GM19324 (cell line): ENCODE measurements at regions not wholly inside any gene's neighbourhood (a gene's known extent, or its start where the extent isn't known, plus 50 kb on each side); places are given as distances from the start of the nearest gene placed in this dataset.
"Not testable (repeated sequence)": the region's sequence is repeated elsewhere in the genome, so short reads cannot be mapped to it uniquely, and the experiment has no call there.

Source experiments
- ATAC-seq: cut with Tn5 transposase; IDR thresholded peaks from one replicate; pipeline ENCODE4 v1.9.1; 2021; ENCODE audit warnings: mild to moderate bottlenecking, moderate library complexity; ENCODE audit not compliant: unreplicated experiment, low FRiP score

DNA sequence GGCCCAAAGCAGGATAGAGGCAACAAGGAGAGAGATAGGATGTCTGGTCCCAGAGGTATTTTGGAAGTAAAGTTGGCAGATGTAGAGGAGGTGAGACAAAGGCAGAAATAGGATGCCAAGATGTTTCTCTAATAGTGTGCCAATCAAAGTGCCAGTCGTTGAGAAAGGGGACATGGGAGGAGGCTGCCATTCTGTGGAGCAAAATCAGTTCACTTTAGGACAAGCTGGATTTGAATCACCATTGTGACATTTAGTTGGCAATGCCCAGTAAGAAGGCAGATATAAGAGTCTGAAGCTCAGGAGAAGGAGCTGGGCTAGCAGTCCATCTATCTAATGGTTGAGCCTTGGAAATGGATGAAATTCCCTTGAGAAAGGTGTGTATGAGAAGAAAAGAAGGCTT is 53.8 kb downstream of the ADRB2 start:
- no peak for ATAC-seq

DNA sequence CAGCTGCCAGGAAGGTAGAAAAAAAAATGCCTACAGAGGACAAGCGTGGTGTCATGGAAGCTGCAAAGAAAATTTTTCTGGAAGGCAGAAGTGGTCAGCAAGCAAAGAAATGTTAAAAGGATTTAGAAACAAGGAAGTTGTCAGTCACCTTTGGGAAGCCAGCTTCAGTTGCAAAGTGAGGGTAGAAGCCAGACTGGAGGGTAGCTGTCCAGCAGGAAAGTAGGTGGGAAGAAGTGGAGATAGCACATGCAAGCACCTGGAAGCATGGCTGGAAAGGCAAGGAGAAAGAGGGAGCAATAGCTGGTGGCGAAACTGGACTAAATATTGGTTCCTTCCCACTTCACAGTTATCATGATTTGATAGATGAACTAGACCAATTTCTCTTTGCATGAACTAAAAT is 54.3 kb downstream of the ADRB2 start:
- no peak for ATAC-seq

DNA sequence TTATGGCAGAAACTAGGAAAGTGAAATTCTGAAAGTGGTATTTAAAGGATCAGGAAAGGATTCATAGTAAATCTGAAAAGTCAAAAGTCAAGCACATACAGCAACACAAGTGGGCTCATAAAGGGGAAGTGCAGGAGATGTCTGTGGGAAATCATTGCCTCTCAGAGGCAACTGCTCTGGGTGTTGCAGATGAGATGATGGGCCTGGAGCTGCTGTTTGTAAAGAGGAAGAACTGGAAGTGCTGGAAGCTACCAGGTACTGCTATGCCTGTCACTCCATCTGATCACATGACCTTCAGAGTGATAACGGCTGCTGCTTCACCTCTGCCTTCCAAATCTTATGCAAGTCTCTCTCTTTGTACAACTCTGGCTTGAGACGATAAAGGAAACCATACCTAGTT is 55.9 kb downstream of the ADRB2 start:
- ATAC-seq = no peak

GRCh38 chr5:148884339-148885020 is 58.1 kb downstream of the ADRB2 start:
- no peak for ATAC-seq

GRCh38 chr5:148887123-148887881 is 60.9 kb downstream of the ADRB2 start:
- ATAC-seq = no peak

DNA sequence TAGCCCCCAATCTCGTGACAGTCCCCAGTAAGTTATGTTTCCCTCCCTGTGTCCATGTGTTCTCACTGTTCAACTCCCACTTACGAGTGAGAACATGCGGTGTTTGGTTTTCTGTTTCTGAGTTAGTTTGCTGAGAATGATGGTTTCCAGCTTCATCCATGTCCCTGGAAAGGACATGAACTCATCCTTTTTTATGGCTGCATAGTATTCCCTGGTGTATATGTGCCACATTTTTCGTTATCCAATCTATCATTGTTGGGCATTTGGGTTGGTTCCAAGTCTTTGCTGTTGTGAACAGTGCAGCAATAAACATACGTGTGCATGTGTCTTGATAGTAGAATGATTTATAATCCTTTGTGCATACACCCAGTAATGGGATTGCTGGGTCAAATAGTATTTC is 63.5 kb downstream of the ADRB2 start:
- ATAC-seq = not testable (repeated sequence)

- ATAC-seq = not testable (repeated sequence)
These were observed 69.0 kb downstream of the ADRB2 start for GRCh38 chr5:148895441-148895840.

DNA sequence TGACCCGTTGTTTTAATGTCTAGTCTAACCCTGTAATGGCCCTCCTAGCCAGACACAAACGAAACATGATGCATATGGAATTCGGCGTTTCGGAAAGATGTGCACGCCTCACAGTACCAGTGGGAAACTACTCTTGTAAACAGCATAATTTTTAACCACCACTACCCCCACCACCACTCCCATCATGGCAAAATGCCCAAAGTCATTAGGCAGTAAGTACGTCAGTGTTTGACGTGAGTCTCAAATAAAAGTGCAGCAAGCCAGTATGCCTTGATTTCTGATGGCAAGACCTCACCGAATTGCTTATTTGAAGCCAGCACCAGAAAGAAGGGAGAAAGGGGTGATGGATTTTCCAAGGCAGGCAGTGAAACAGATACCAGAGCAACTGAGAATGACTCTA is 71.4 kb downstream of the ADRB2 start:
- no peak for ATAC-seq

DNA sequence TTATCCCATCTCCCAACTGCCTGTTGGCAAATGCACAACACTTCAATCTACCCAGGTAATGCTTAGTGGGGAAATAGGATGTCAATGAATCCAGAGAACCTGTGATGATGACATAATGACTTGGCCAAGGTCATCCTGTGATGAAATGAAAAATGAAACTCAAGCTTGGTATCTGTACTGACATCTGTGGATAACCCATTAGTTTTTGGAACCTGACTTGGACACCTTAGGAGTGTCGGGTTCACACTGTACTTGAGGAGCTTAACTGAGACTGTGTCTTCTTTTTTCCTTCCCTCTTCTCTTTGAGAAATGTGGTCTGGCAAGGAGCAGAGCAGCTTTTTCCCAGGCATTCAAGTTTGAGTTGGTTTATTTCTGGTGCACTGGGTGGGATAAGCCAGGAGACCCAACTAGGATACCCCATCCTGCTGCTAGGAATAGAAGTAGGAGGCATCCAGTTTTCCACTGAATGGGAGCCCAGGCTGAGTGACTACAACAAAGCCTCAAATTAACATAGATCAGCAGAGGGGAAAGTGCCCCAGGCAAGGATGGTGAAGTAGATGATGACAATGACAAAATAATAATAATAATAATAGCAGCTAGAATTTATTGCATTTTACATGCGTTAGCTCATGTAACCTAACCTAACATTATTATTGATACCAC is 72.1 kb downstream of the ADRB2 start:
- no peak for ATAC-seq

DNA sequence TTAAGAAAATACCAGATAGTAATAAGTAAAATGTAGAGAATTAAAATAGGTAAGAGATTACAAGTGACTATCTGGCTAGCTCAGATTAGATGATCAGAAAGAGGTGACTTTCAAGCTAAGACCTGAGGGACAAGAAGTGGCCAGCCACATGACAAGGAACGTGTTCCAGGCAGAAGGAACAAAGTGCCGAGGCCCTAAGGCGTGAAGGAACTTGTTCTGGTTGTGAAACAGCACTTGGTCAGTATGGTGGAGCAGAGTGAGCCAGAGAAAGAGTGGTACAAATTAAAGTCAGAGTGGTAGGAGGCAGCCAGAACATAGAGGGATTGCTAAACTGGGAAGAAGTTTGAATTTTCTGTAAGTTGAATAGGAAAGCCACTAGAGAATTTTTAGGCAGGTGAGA is 73.6 kb downstream of the ADRB2 start:
- no peak for ATAC-seq

DNA sequence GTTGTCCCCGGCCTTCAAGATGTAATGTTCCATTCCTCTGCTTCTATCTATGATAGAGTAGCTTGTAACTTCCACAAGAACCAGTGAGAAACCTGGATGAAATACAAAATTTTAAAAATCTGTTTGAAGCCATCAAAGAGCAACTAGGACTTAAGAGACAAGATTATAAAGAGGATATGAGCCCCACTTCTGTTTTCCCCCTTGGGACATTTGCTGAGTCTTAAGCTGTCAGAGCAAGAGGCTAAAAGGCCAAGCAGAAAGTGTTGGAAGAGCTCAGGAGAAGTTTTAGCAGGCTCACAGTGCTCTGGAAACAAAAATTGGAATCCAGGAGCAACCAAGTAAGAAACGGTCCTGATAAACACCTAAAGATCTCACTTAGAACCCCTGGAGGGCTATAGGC is 76.1 kb downstream of the ADRB2 start:
- ATAC-seq = no peak

- ATAC-seq = no peak
These were observed 77.2 kb downstream of the ADRB2 start for GRCh38 chr5:148903587-148903986.

- no peak for ATAC-seq
These were observed 78.0 kb downstream of the ADRB2 start for GRCh38 chr5:148904440-148904839.

DNA sequence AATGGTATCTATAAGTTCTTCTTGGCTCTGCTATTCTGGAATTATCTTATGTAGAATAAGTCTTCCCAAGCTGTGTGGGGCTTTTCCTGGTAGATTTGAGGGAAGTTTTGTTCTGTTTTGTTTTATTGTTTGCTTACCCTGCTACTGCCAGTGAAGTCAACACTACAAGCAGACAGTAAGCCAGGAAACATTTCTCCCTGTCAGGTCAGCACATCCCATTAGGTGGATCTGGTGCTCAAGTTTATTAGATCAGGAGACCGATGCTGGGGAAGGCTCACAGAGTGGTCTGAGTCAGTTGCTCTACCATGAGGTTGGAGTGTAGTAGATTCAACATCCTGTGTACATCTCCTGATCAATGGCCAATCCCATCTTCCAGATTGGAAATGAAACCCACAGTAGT is 79.1 kb downstream of the ADRB2 start:
- ATAC-seq = no peak

GRCh38 chr5:148906968-148907367 is 80.6 kb downstream of the ADRB2 start:
- no peak for ATAC-seq

- ATAC-seq = no peak
These were observed 82.6 kb downstream of the ADRB2 start for GRCh38 chr5:148909040-148909439.

- no peak for ATAC-seq
These were observed 83.4 kb downstream of the ADRB2 start for GRCh38 chr5:148909766-148910165.

DNA sequence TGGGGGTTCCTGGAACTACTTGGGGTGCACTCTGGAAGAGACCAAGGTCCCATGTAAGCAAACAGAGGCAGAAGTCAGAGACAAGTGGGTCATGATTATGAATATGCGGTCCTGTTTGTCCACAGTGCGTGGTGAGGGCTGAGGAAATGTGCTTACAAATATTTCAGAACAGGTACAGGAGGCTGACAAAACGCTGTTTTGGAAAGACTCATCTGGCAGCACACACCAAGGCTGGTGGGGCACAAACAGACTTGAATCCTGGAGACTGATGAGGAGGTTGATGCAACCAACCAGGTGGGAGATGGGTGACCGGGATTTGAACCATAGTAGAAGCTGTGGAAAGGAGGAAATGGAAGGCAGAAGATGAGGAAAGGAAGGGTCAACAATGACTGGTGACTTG is 83.8 kb downstream of the ADRB2 start:
- ATAC-seq = no peak

- no peak for ATAC-seq
These were observed 84.4 kb downstream of the ADRB2 start for GRCh38 chr5:148910686-148911361.

GRCh38 chr5:148911386-148911785 is 85.0 kb downstream of the ADRB2 start:
- ATAC-seq = no peak

GRCh38 chr5:148912146-148912545 is 85.7 kb downstream of the ADRB2 start:
- ATAC-seq = no peak
